ENCODE measurements at regions not wholly inside any gene's neighbourhood (a gene's known extent, or its start where the extent isn't known, plus 50 kb on each side); places are given as distances from the start of the nearest gene placed in this dataset.
A peak's percentile ranks its signal among the peaks of the same experiment; 100 is the strongest.

DNA sequence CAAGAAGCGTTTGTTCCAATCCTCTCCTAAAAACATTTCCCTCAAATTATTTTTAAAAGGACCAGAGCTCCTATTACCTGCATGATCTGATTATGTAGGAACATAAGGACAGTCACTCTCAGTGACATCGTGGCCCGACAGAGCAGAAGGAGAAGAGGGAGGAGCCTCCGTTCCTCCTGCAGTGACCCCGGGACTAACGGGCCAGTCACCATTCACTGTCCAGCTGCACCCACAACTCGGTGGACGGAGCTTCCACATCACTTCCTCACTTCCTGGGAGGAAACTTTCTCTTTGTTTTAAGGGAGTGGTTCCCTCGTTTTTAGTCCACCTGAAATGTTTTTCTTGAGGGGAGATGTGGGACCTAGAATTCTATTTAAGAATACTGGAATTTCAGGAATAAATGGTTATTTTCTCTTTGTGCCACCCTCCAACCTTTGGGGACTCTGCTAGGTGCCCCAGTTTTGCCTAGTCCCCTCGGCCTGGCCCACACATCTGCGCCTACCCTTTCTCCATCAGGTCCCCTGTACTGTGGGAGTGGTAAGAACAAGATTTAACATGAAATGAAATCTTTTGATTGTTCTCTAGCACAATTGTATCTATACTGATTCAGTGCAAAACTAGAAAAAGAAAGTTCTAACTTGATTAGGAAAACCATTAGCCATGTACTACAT lies 173.5 kb upstream of the RNF32 start:
- no peaks in the 10 kb centered on the region for H3K4me1 ChIP-seq
- intact Hi-C loops (cut with DNase I), result no loop called here
- H3K36me3 ChIP-seq, result no peaks in the 10 kb centered on the region
- TF ChIP-seq, protein P1, sequence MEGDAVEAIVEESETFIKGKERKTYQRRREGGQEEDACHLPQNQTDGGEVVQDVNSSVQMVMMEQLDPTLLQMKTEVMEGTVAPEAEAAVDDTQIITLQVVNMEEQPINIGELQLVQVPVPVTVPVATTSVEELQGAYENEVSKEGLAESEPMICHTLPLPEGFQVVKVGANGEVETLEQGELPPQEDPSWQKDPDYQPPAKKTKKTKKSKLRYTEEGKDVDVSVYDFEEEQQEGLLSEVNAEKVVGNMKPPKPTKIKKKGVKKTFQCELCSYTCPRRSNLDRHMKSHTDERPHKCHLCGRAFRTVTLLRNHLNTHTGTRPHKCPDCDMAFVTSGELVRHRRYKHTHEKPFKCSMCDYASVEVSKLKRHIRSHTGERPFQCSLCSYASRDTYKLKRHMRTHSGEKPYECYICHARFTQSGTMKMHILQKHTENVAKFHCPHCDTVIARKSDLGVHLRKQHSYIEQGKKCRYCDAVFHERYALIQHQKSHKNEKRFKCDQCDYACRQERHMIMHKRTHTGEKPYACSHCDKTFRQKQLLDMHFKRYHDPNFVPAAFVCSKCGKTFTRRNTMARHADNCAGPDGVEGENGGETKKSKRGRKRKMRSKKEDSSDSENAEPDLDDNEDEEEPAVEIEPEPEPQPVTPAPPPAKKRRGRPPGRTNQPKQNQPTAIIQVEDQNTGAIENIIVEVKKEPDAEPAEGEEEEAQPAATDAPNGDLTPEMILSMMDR (IDR thresholded peaks at IDR 0.05), result no peak
- peaks cover 0 to 5% of the 10 kb centered on the region in 2 donors for H3K9me3 ChIP-seq
- ATAC-seq, result no peak
- no peak overlapping the region for H3K4me3 ChIP-seq
- peaks cover 0 to 4% of the 10 kb centered on the region in 2 donors for H3K27me3 ChIP-seq
- DNase-seq, result no peak
- H3K27ac ChIP-seq, result no peak overlapping the region

DNA sequence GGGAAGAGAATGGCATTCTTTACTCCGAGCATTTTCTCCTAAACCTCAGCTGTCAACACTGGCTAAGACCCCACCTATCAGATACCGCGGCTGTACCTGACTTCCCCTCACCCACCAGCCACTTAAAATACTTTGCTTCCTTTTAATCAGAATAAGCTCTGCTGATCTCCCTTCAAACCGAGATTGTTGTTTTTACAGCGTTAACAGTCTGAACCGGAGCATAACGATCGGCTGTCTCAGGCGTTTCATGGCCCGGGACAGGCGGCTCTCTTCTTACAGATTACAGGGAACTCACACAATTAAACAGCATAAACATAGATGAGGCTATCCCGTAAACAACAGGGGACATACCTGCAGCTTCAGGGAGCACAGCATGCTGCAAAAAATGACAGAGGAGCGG lies 174.3 kb upstream of the RNF32 start:
- peaks cover 0 to 4% of the 10 kb centered on the region in 2 donors for H3K27me3 ChIP-seq
- TF ChIP-seq, protein P1 (IDR thresholded peaks at IDR 0.05), result no peak
- intact Hi-C loops (cut with DNase I), result no loop called here
- DNase-seq, result peak in 1 of 4 donors; percentile 10
- no peaks in the 10 kb centered on the region for H3K36me3 ChIP-seq
- no peak overlapping the region for H3K4me3 ChIP-seq
- no peaks in the 10 kb centered on the region for H3K4me1 ChIP-seq
- peaks cover 0 to 5% of the 10 kb centered on the region in 2 donors for H3K9me3 ChIP-seq
- peak; percentile 53 for ATAC-seq
- H3K27ac ChIP-seq, result no peak overlapping the region

DNA sequence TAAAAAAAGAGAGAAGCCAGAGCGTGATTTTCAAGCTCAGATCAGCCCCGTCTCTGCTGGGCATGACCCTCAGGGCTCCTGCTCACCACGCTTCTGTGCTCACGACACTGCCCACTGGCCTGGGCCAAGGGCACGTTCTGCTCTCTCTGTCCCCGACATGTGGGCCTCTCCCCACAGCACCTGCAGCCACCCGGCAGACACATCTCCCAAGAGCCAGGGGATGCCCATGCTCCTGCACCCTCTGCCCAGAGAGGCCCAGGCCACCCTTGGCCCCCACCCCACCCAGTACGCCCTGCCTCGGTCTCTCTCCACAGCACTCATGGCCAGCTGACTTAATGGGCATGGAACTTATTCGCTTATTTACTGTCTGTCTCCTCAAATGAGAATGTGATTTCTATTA lies 175.4 kb upstream of the RNF32 start:
- Histone ChIP-seq H3K9me3 (peaks cover 0 to 5% of the 10 kb centered on the region in 2 donors), H3K27me3 (peaks cover 0 to 4% of the 10 kb centered on the region in 2 donors), H3K27ac (no peak overlapping the region), H3K36me3 (no peaks in the 10 kb centered on the region), H3K4me1 (no peaks in the 10 kb centered on the region), H3K4me3 (no peak overlapping the region)
- DNase-seq (no peak), ATAC-seq (no peak)
- TF ChIP-seq, protein P1 (IDR thresholded peaks at IDR 0.05), result no peak
- intact Hi-C loops (cut with DNase I), result no loop called here

DNA sequence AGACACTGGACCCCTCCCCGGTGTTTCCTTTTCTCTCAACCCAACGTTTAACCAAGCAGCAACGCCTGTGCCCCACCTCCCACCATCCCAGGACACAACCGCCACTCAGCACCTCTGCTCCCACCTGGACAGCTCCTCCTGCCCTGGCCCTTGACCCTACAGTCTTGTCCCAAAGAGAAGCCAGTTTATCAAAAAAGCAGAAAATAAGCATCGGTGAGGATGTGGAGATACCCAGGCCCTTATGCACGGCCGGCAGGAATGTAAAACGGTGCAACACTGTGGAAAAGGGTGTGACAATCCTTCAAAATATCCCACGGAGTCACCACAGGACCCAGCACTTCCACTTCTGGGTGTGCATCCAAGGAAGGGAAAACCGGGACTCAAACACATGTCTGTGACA lies 176.2 kb upstream of the RNF32 start:
- Histone ChIP-seq H3K9me3 (peaks cover 0 to 5% of the 10 kb centered on the region in 2 donors), H3K4me1 (no peaks in the 10 kb centered on the region), H3K36me3 (no peaks in the 10 kb centered on the region), H3K27ac (no peak overlapping the region), H3K4me3 (no peak overlapping the region), H3K27me3 (peaks cover 0 to 4% of the 10 kb centered on the region in 2 donors)
- intact Hi-C loops (cut with DNase I), result no loop called here
- TF ChIP-seq, protein P1 (IDR thresholded peaks at IDR 0.05), result no peak
- ATAC-seq (no peak), DNase-seq (no peak)

DNA sequence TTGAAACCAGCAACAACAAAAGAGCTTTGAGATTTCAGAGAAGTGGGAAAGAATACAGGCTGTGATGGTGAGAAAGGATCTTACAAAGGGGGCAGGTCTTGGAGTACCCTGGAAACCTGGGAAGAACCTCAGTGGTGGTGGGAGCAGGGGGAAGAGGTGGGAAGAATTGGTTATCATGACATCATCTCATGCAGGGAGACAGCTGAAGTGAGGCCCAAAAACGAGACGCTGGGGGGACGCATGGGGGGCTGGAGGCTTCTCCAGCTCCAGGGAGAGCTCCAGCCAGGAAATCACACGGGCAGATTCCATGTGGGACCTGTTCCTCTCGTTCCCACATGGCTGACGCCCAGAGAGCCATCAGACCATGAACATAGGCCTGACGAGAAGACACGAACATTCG lies 177.3 kb upstream of the RNF32 start:
- no peak for DNase-seq
- intact Hi-C loops (cut with DNase I), result no loop called here

More for the DNA sequence above, 177.3 kb upstream of the RNF32 start:
- no peaks in the 10 kb centered on the region for H3K4me1 ChIP-seq
- H3K9me3 ChIP-seq, result peaks cover 0 to 5% of the 10 kb centered on the region in 2 donors
- no peaks in the 10 kb centered on the region for H3K36me3 ChIP-seq
- no peak for ATAC-seq
- H3K4me3 ChIP-seq, result no peak overlapping the region
- H3K27me3 ChIP-seq, result peaks cover 0 to 4% of the 10 kb centered on the region in 2 donors
- TF ChIP-seq, protein P1 (IDR thresholded peaks at IDR 0.05), result no peak
- H3K27ac ChIP-seq, result no peak overlapping the region

Measured in left lung (tissue), 4 donors.